Fibroblast of lung (primary cell): ENCODE measurements at regions not wholly inside any gene's neighbourhood (a gene's known extent, or its start where the extent isn't known, plus 50 kb on each side); places are given as distances from the start of the nearest gene placed in this dataset.

Experiments used
- DNase-seq, 2 donors: peaks; one replicate each; pipeline versions ENCODE4 v3.0.0 to v3.0.0-alpha.2; 2010; ENCODE audit warnings: low read depth in 2 of 2
- H2AFZ ChIP-seq: 2 replicates; pipeline ENCODE4 v1.5.1; 2012; ENCODE audit warnings: low read length, control low read depth, inconsistent platforms
- H3K27ac ChIP-seq: 2 replicates; pipeline ENCODE4 v1.5.1; 2011; ENCODE audit warnings: low read length, control low read depth; ENCODE audit not compliant: insufficient read depth
- H3K27me3 ChIP-seq: 2 replicates; pipeline ENCODE4 v1.5.1; 2011; ENCODE audit warnings: mild to moderate bottlenecking, low read length; ENCODE audit not compliant: control insufficient read depth, insufficient read depth
- H3K36me3 ChIP-seq: 2 replicates; pipeline ENCODE4 v1.5.1; 2011; ENCODE audit warnings: low read length; ENCODE audit not compliant: control insufficient read depth, insufficient read depth
- H3K4me1 ChIP-seq: 2 replicates; pipeline ENCODE4 v1.5.1; 2011; ENCODE audit warnings: low read length; ENCODE audit not compliant: control insufficient read depth, insufficient read depth; ENCODE audit errors: extremely low read depth
- H3K4me2 ChIP-seq: 2 replicates; pipeline ENCODE4 v1.5.1; 2011; ENCODE audit warnings: low read length, control low read depth; ENCODE audit not compliant: insufficient read depth; ENCODE audit errors: extremely low read depth
- H3K4me3 ChIP-seq, 4 experiments: fragments of 200-600 bp in 1 of 4; sonication (generic) in 1 of 4; replicated peaks in 1 of 4; 2 replicates each; pipeline ENCODE4 v1.5.1; 2011 to 2016; ENCODE audit warnings: low read length in 4 of 4, low read depth in 3 of 4, mild to moderate bottlenecking in 3 of 4, control low read depth in 2 of 4, inconsistent platforms in 1 of 4, mixed read lengths in 1 of 4; ENCODE audit not compliant: insufficient read depth in 1 of 4; ENCODE audit errors: control extremely low read depth in 1 of 4
- H3K79me2 ChIP-seq: 2 replicates; pipeline ENCODE4 v1.5.1; 2012; ENCODE audit warnings: mild to moderate bottlenecking, low read length, inconsistent platforms; ENCODE audit not compliant: control insufficient read depth, insufficient read depth
- H3K9ac ChIP-seq: 2 replicates; pipeline ENCODE4 v1.5.1; 2011; ENCODE audit warnings: mild to moderate bottlenecking, low read length, control low read depth; ENCODE audit not compliant: insufficient read depth
- H3K9me3 ChIP-seq: 2 replicates; pipeline ENCODE4 v1.5.1; 2012; ENCODE audit warnings: low read depth, low read length; ENCODE audit not compliant: control insufficient read depth, insufficient read depth
- H4K20me1 ChIP-seq: 2 replicates; pipeline ENCODE4 v1.5.1; 2011; ENCODE audit warnings: low read length; ENCODE audit not compliant: control insufficient read depth, insufficient read depth; ENCODE audit errors: extremely low read depth
- EZH2 ChIP-seq: IDR thresholded peaks from 2 replicates; pipeline ENCODE4 v1.5.1; 2012; ENCODE audit warnings: low read length, control low read depth, mild to moderate bottlenecking; ENCODE audit errors: missing control alignments
- TF ChIP-seq, protein P1 (sequence below), 2 donors: IDR thresholded peaks in 1 of 2; conservative IDR thresholded peaks in 1 of 2; 1 replicate in 1 of 2; 2 replicates in 1 of 2; pipeline ENCODE4 v1.5.1; 2011 to 2012; ENCODE audit warnings: low read length in 2 of 2, control low read depth in 1 of 2, inconsistent platforms in 1 of 2, low read depth in 1 of 2, mild to moderate bottlenecking in 1 of 2

DNA sequence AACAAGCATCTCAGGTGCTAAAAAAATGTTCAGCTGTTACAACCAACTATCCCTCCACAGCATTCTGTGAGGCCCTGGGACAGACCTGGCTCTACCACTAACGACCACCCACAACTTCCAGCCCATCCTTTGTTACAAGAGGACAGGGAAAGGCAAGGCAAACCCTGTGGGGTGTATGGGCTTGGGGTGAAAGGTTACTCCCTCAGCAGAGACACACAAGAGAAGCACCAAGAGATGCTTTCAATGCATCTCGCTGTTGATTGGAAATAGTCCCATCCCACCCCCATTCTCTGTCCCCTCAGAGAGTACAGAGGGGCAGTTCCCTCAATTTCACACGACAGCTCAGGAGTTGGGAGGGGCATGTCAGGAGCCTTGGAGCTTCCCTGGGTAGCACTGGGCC lies 234.1 kb downstream of the CAAP1 start:
- H3K79me2 ChIP-seq = no peaks in the 10 kb centered on the region
- no peaks in the 10 kb centered on the region for H3K27me3 ChIP-seq
- no peak overlapping the region for H3K4me3 ChIP-seq
- TF ChIP-seq, protein P1, sequence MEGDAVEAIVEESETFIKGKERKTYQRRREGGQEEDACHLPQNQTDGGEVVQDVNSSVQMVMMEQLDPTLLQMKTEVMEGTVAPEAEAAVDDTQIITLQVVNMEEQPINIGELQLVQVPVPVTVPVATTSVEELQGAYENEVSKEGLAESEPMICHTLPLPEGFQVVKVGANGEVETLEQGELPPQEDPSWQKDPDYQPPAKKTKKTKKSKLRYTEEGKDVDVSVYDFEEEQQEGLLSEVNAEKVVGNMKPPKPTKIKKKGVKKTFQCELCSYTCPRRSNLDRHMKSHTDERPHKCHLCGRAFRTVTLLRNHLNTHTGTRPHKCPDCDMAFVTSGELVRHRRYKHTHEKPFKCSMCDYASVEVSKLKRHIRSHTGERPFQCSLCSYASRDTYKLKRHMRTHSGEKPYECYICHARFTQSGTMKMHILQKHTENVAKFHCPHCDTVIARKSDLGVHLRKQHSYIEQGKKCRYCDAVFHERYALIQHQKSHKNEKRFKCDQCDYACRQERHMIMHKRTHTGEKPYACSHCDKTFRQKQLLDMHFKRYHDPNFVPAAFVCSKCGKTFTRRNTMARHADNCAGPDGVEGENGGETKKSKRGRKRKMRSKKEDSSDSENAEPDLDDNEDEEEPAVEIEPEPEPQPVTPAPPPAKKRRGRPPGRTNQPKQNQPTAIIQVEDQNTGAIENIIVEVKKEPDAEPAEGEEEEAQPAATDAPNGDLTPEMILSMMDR (conservative IDR thresholded peaks at IDR 0.05 in 1 of 2, IDR thresholded peaks at IDR 0.05 in 1 of 2; ENCODE audit: low read depth in 1 of 2, low read length in 2 of 2) = no peak
- no peak for TF ChIP-seq EZH2
- no peaks in the 10 kb centered on the region for H3K4me1 ChIP-seq
- no peak overlapping the region for H2AFZ ChIP-seq
- no peaks in the 10 kb centered on the region for H3K36me3 ChIP-seq
- H3K9ac ChIP-seq = no peak overlapping the region
- no peak for DNase-seq
- H3K27ac ChIP-seq = no peak overlapping the region
- no peak overlapping the region for H3K4me2 ChIP-seq
- H3K9me3 ChIP-seq = no peaks in the 10 kb centered on the region
- H4K20me1 ChIP-seq = no peaks in the 10 kb centered on the region

- DNase-seq = no peak
- Histone ChIP-seq H3K4me2 (no peak overlapping the region), H2AFZ (no peak overlapping the region), H3K4me3 (no peak overlapping the region), H3K4me1 (no peaks in the 10 kb centered on the region), H3K27ac (no peak overlapping the region), H3K27me3 (no peaks in the 10 kb centered on the region), H3K9ac (no peak overlapping the region), H4K20me1 (no peaks in the 10 kb centered on the region), H3K36me3 (no peaks in the 10 kb centered on the region), H3K79me2 (no peaks in the 10 kb centered on the region), H3K9me3 (no peaks in the 10 kb centered on the region)
- TF ChIP-seq EZH2 = no peak
- TF ChIP-seq, protein P1 (conservative IDR thresholded peaks at IDR 0.05 in 1 of 2, IDR thresholded peaks at IDR 0.05 in 1 of 2; ENCODE audit: low read depth in 1 of 2, low read length in 2 of 2) = no peak
These were observed 234.6 kb downstream of the CAAP1 start for GRCh38 chr9:26657958-26658357.

- no peaks in the 10 kb centered on the region for H3K4me1 ChIP-seq
- H3K4me3 ChIP-seq = no peak overlapping the region
- H3K27me3 ChIP-seq = no peaks in the 10 kb centered on the region
- H3K27ac ChIP-seq = no peak overlapping the region
- TF ChIP-seq, protein P1 (conservative IDR thresholded peaks at IDR 0.05 in 1 of 2, IDR thresholded peaks at IDR 0.05 in 1 of 2; ENCODE audit: low read depth in 1 of 2, low read length in 2 of 2) = peak in 1 of 2 donors; percentile 31
- no peak for TF ChIP-seq EZH2
- no peaks in the 10 kb centered on the region for H3K9me3 ChIP-seq
- H3K79me2 ChIP-seq = no peaks in the 10 kb centered on the region
- DNase-seq = peak; percentile 0 to 4
- H2AFZ ChIP-seq = peak overlapping the region; percentile 5
- no peaks in the 10 kb centered on the region for H3K36me3 ChIP-seq
- peak overlapping the region; percentile 3 for H3K4me2 ChIP-seq
- no peaks in the 10 kb centered on the region for H4K20me1 ChIP-seq
- H3K9ac ChIP-seq = no peak overlapping the region
These were observed 236.4 kb downstream of the CAAP1 start for GRCh38 chr9:26656003-26656870.
